Omental fat pad (tissue), 3 donors: ENCODE measurements at regions not wholly inside any gene's neighbourhood (a gene's known extent, or its start where the extent isn't known, plus 50 kb on each side); places are given as distances from the start of the nearest gene placed in this dataset.

Experiments used
- ATAC-seq: fragments of 150-250 bp; one replicate; pipeline ENCODE4 v1.9.1; 2016; ENCODE audit warnings: mild to moderate bottlenecking, moderate library complexity; ENCODE audit not compliant: low FRiP score
- DNase-seq: peaks from one replicate; pipeline ENCODE4 v3.0.0-alpha.2; 2019; ENCODE audit warnings: low spot score
- TF ChIP-seq, protein P1 (sequence below), 3 donors: fragments of 450-650 bp; IDR thresholded peaks; one replicate each; pipeline ENCODE4 v1.5.1; 2016 to 2017; ENCODE audit warnings: antibody characterized with exemption in 3 of 3, mild to moderate bottlenecking in 3 of 3, moderate library complexity in 2 of 3

DNA sequence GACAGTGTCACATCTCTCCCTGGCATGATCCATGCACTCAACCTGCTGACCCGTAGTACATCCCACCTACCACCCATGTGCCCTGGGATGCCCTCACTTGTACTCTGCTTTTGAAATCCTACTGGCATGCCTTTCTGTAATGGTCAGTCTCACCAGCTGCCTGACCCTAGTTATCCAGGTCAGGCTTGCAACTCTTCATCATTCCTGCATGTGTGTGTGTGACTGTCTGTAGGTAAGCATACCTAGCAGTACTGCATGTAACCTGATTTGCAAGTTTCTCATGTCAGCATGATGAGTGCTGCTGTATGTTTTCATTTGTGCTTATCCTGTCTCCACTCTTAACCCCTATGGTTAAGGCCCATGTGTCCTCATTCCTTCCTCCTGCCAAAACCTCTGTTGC, 202.0 kb upstream of the MTNR1B start:
- TF ChIP-seq, protein P1, sequence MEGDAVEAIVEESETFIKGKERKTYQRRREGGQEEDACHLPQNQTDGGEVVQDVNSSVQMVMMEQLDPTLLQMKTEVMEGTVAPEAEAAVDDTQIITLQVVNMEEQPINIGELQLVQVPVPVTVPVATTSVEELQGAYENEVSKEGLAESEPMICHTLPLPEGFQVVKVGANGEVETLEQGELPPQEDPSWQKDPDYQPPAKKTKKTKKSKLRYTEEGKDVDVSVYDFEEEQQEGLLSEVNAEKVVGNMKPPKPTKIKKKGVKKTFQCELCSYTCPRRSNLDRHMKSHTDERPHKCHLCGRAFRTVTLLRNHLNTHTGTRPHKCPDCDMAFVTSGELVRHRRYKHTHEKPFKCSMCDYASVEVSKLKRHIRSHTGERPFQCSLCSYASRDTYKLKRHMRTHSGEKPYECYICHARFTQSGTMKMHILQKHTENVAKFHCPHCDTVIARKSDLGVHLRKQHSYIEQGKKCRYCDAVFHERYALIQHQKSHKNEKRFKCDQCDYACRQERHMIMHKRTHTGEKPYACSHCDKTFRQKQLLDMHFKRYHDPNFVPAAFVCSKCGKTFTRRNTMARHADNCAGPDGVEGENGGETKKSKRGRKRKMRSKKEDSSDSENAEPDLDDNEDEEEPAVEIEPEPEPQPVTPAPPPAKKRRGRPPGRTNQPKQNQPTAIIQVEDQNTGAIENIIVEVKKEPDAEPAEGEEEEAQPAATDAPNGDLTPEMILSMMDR (IDR thresholded peaks at IDR 0.05): no peak
- no peak for ATAC-seq
- DNase-seq: no peak

DNA sequence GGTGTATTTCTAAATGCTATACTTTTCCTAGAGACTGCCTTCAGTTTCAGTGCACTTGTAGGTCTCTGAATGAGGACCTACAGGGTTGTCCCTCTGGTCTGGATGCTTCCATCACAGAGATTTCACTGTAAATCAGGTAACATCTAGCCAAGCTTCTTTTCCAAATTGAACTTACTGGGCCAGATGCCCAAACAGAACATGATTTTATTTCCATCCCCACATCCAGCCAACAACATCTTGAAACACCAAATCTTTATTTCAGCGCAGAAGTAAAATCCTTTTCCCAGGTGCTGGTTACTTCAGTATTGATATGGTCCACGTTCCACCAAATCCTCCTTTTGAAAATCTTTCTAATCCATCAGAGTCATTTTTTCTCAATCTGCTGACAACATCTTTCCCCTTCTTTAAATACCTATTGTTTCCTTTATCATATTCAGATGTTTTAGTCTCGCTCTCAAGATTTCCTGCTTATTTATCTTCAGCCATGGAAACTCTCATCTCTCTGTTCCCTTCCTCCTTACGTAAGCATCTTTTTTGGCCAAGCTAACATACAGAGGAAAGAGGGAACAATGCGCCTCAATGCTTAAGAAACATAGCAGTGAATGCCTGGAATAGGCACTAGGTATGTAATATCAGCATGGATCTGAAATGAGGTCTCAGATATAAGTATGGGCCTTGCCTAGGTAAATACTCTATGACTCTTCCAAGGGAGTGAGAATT, 201.2 kb upstream of the MTNR1B start:
- DNase-seq (no peak), ATAC-seq (no peak)
- TF ChIP-seq, protein P1 (IDR thresholded peaks at IDR 0.05): no peak

GRCh38 chr11:92769112-92769511, 200.3 kb upstream of the MTNR1B start:
- ATAC-seq (no peak), DNase-seq (no peak)
- TF ChIP-seq, protein P1 (IDR thresholded peaks at IDR 0.05): no peak

DNA sequence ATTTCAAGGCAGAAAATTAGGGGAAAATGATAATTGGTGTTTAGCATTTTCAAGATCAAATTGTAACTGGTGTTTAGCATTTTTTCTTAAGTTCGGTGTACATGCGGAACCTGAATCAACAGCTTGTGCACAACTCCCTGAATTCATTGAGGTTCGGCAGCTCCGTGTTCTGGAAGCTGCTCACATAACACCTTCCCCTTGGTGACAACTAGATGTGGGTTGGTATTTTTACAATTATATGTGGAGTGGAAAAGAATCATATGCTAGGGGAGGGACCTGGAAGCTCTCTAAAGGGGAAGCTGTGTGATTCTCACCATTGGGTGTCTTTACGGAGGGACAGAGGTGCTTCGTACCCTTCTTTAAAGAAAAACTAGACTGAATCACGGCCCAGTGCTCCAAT, 199.0 kb upstream of the MTNR1B start:
- DNase-seq (no peak), ATAC-seq (no peak)
- TF ChIP-seq, protein P1 (IDR thresholded peaks at IDR 0.05): no peak

- TF ChIP-seq, protein P1 (IDR thresholded peaks at IDR 0.05): no peak
- DNase-seq (no peak), ATAC-seq (no peak)
These were observed 198.5 kb upstream of the MTNR1B start for GRCh38 chr11:92770981-92771380.

- DNase-seq (no peak), ATAC-seq (no peak)
- TF ChIP-seq, protein P1 (IDR thresholded peaks at IDR 0.05): no peak
These were observed 197.8 kb upstream of the MTNR1B start for GRCh38 chr11:92771701-92772100.

DNA sequence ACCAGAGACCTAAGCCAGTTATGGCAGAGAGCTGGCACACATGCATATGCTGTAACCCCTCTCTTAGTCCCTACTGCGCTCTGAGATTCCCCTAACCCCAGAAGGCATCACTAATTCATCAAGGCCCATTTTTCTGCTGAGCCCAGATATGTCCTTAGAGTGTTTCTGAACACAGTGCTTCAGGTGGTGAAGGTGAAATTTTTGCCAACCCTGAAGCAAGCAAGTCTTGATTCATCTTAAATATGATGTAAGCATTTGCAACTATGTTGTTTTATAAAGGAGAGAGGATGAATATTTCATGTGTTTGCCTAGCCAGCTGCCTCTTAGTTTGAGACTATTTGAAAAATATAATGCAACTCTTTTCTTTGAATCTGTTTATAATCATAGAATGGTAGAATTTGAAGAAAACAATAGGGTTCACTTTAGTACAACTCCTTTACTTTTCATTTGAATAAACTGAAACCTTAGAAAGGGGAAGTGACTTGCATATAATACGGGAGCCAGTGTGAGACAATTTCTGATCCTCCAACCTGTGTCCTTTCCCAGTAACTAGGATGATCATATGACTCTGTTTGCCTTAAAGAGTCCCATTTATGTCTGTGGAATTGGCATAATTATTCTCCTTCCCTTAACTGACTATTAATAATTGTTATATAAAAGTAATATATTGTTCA, 194.3 kb upstream of the MTNR1B start:
- TF ChIP-seq, protein P1 (IDR thresholded peaks at IDR 0.05): no peak
- DNase-seq: no peak
- no peak for ATAC-seq
